ENCODE measurements at regions not wholly inside any gene's neighbourhood (a gene's known extent, or its start where the extent isn't known, plus 50 kb on each side); places are given as distances from the start of the nearest gene placed in this dataset.
"Not testable (repeated sequence)": the region's sequence is repeated elsewhere in the genome, so short reads cannot be mapped to it uniquely, and the experiment has no call there.

GRCh38 chr13:24563087-24563486, 50.5 kb upstream of the PARP4 start:
- no peak for DNase-seq (ENCODE audit: low read depth in 2 of 2)

- DNase-seq (ENCODE audit: low read depth in 2 of 2), result not testable (repeated sequence)
Observed at GRCh38 chr13:24563971-24564370, 51.4 kb upstream of the PARP4 start.

- no peak for DNase-seq (ENCODE audit: low read depth in 2 of 2)
Observed at GRCh38 chr13:24564881-24565280, 52.3 kb upstream of the PARP4 start.

- not testable (repeated sequence) for DNase-seq (ENCODE audit: low read depth in 2 of 2)
Observed at GRCh38 chr13:24567593-24567992, 55.0 kb upstream of the PARP4 start.

- no peak for DNase-seq (ENCODE audit: low read depth in 2 of 2)
Observed at GRCh38 chr13:24574847-24575246, 62.3 kb upstream of the PARP4 start.

- DNase-seq (ENCODE audit: low read depth in 2 of 2), result not testable (repeated sequence)
Observed at GRCh38 chr13:24580315-24580714, 67.7 kb upstream of the PARP4 start.

- DNase-seq (ENCODE audit: low read depth in 2 of 2), result not testable (repeated sequence)
Observed at GRCh38 chr13:24581578-24581977, 69.0 kb upstream of the PARP4 start.

GRCh38 chr13:24591697-24592096, 79.1 kb upstream of the PARP4 start:
- not testable (repeated sequence) for DNase-seq (ENCODE audit: low read depth in 2 of 2)

- DNase-seq (ENCODE audit: low read depth in 2 of 2), result not testable (repeated sequence)
Observed at GRCh38 chr13:24597906-24598670, 82.1 kb upstream of the ATP12A start.

- not testable (repeated sequence) for DNase-seq (ENCODE audit: low read depth in 2 of 2)
Observed at GRCh38 chr13:24599019-24599791, 81.0 kb upstream of the ATP12A start.

GRCh38 chr13:24605923-24606372, 74.3 kb upstream of the ATP12A start:
- DNase-seq (ENCODE audit: low read depth in 2 of 2), result no peak

- DNase-seq (ENCODE audit: low read depth in 2 of 2), result no peak
Observed at GRCh38 chr13:24606486-24607170, 73.6 kb upstream of the ATP12A start.

GRCh38 chr13:24610956-24611355, 69.3 kb upstream of the ATP12A start:
- no peak for DNase-seq (ENCODE audit: low read depth in 2 of 2)

GRCh38 chr13:24612726-24613125, 67.5 kb upstream of the ATP12A start:
- DNase-seq (ENCODE audit: low read depth in 2 of 2), result no peak

GRCh38 chr13:24613128-24613527, 67.1 kb upstream of the ATP12A start:
- no peak for DNase-seq (ENCODE audit: low read depth in 2 of 2)

GRCh38 chr13:24613755-24614154, 66.5 kb upstream of the ATP12A start:
- DNase-seq (ENCODE audit: low read depth in 2 of 2), result no peak

- no peak for DNase-seq (ENCODE audit: low read depth in 2 of 2)
Observed at GRCh38 chr13:24614306-24615080, 65.7 kb upstream of the ATP12A start.

GRCh38 chr13:24615114-24615513, 65.1 kb upstream of the ATP12A start:
- DNase-seq (ENCODE audit: low read depth in 2 of 2), result no peak

- no peak for DNase-seq (ENCODE audit: low read depth in 2 of 2)
Observed at GRCh38 chr13:24615911-24616472, 64.2 kb upstream of the ATP12A start.

GRCh38 chr13:24616514-24616913, 63.7 kb upstream of the ATP12A start:
- DNase-seq (ENCODE audit: low read depth in 2 of 2), result no peak

All from stimulated activated CD4-positive, alpha-beta T cell treated with anti-CD3 and anti-CD28 coated beads, Interleukin-1b, Interleukin-23, amount 100 ng/mL, for 1 hour (primary cell).